Central memory CD8-positive, alpha-beta T cell (primary cell): ENCODE measurements at regions not wholly inside any gene's neighbourhood (a gene's known extent, or its start where the extent isn't known, plus 50 kb on each side); places are given as distances from the start of the nearest gene placed in this dataset.

Experiments used
- ATAC-seq: fragments of 150-1000 bp; cut with Tn5 transposase; replicated peaks from 2 replicates; pipeline ENCODE4 v1.10.0; 2022; ENCODE audit warnings: mild to moderate bottlenecking, moderate FRiP score, moderate number of reproducible peaks; ENCODE audit not compliant: poor library complexity, severe bottlenecking; ENCODE audit errors: extremely low read depth
- DNase-seq, 2 donors: peaks; one replicate each; pipeline ENCODE4 v3.0.0; 2021; ENCODE audit warnings: low spot score in 2 of 2
- H3K27ac Mint-ChIP-seq: one replicate; pipeline ENCODE4 v1.8.0; 2022; ENCODE audit warnings: low read depth, mild to moderate bottlenecking, moderate library complexity, mixed read lengths
- H3K27me3 Mint-ChIP-seq: one replicate; pipeline ENCODE4 v1.8.0; 2022; ENCODE audit warnings: mixed read lengths
- H3K36me3 Mint-ChIP-seq: one replicate; pipeline ENCODE4 v1.8.0; 2022; ENCODE audit warnings: mild to moderate bottlenecking, moderate library complexity, mixed read lengths; ENCODE audit not compliant: insufficient read depth
- H3K4me1 Mint-ChIP-seq: one replicate; pipeline ENCODE4 v1.8.0; 2022; ENCODE audit warnings: mixed read lengths
- H3K4me3 Mint-ChIP-seq: one replicate; pipeline ENCODE4 v1.8.0; 2022; ENCODE audit warnings: mild to moderate bottlenecking, moderate library complexity, mixed read lengths
- H3K9me3 Mint-ChIP-seq: one replicate; pipeline ENCODE4 v1.8.0; 2022; ENCODE audit warnings: mixed read lengths

GRCh38 chrX:69293776-69294601, 128.7 kb upstream of the PJA1 start:
- ATAC-seq (no peak), DNase-seq (no peak)
- H3K27ac Mint-ChIP-seq: no peak overlapping the region
- H3K36me3 Mint-ChIP-seq: peaks cover 1% of the 10 kb centered on the region
- no peaks in the 10 kb centered on the region for H3K9me3 Mint-ChIP-seq
- H3K4me3 Mint-ChIP-seq: no peak overlapping the region
- H3K4me1 Mint-ChIP-seq: no peaks in the 10 kb centered on the region
- H3K27me3 Mint-ChIP-seq: no peaks in the 10 kb centered on the region

GRCh38 chrX:69291116-69291515, 125.9 kb upstream of the PJA1 start:
- no peaks in the 10 kb centered on the region for H3K4me1 Mint-ChIP-seq
- H3K27ac Mint-ChIP-seq: no peak overlapping the region
- no peaks in the 10 kb centered on the region for H3K9me3 Mint-ChIP-seq
- H3K4me3 Mint-ChIP-seq: no peak overlapping the region
- DNase-seq: no peak
- ATAC-seq: no peak
- H3K36me3 Mint-ChIP-seq: no peaks in the 10 kb centered on the region
- no peaks in the 10 kb centered on the region for H3K27me3 Mint-ChIP-seq

GRCh38 chrX:69290292-69290691, 125.0 kb upstream of the PJA1 start:
- H3K9me3 Mint-ChIP-seq: no peaks in the 10 kb centered on the region
- H3K36me3 Mint-ChIP-seq: no peaks in the 10 kb centered on the region
- no peaks in the 10 kb centered on the region for H3K4me1 Mint-ChIP-seq
- no peak for ATAC-seq
- no peak overlapping the region for H3K4me3 Mint-ChIP-seq
- H3K27ac Mint-ChIP-seq: no peak overlapping the region
- no peaks in the 10 kb centered on the region for H3K27me3 Mint-ChIP-seq
- DNase-seq: no peak

GRCh38 chrX:69289793-69290123, 124.5 kb upstream of the PJA1 start:
- no peak for ATAC-seq
- no peak overlapping the region for H3K4me3 Mint-ChIP-seq

GRCh38 chrX:69289046-69289792, 124.0 kb upstream of the PJA1 start:
- Mint-ChIP-seq H3K36me3 (no peaks in the 10 kb centered on the region), H3K9me3 (no peaks in the 10 kb centered on the region), H3K4me3 (no peak overlapping the region), H3K27ac (no peak overlapping the region), H3K27me3 (no peaks in the 10 kb centered on the region), H3K4me1 (no peaks in the 10 kb centered on the region)
- DNase-seq (no peak), ATAC-seq (no peak)

More at GRCh38 chrX:69289793-69290123, 124.5 kb upstream of the PJA1 start:
- no peaks in the 10 kb centered on the region for H3K36me3 Mint-ChIP-seq
- no peaks in the 10 kb centered on the region for H3K27me3 Mint-ChIP-seq
- no peak overlapping the region for H3K27ac Mint-ChIP-seq
- no peaks in the 10 kb centered on the region for H3K9me3 Mint-ChIP-seq
- no peak for DNase-seq
- no peaks in the 10 kb centered on the region for H3K4me1 Mint-ChIP-seq

GRCh38 chrX:69287095-69287494, 121.8 kb upstream of the PJA1 start:
- Mint-ChIP-seq H3K4me1 (no peaks in the 10 kb centered on the region), H3K4me3 (no peak overlapping the region), H3K27me3 (no peaks in the 10 kb centered on the region), H3K27ac (no peak overlapping the region), H3K36me3 (no peaks in the 10 kb centered on the region), H3K9me3 (no peaks in the 10 kb centered on the region)
- ATAC-seq (no peak), DNase-seq (no peak)

GRCh38 chrX:69286565-69286906, 121.3 kb upstream of the PJA1 start:
- no peak overlapping the region for H3K27ac Mint-ChIP-seq
- H3K9me3 Mint-ChIP-seq: no peaks in the 10 kb centered on the region
- ATAC-seq: no peak
- no peak overlapping the region for H3K4me3 Mint-ChIP-seq
- no peaks in the 10 kb centered on the region for H3K4me1 Mint-ChIP-seq
- DNase-seq: no peak
- no peaks in the 10 kb centered on the region for H3K36me3 Mint-ChIP-seq
- no peaks in the 10 kb centered on the region for H3K27me3 Mint-ChIP-seq

GRCh38 chrX:69285881-69286564, 120.8 kb upstream of the PJA1 start:
- H3K4me1 Mint-ChIP-seq: no peaks in the 10 kb centered on the region
- peak overlapping the region; percentile 23 for H3K4me3 Mint-ChIP-seq
- no peaks in the 10 kb centered on the region for H3K9me3 Mint-ChIP-seq
- no peaks in the 10 kb centered on the region for H3K36me3 Mint-ChIP-seq
- DNase-seq: peak; percentile 12 to 39
- no peak for ATAC-seq
- no peak overlapping the region for H3K27ac Mint-ChIP-seq
- no peaks in the 10 kb centered on the region for H3K27me3 Mint-ChIP-seq

- ATAC-seq (no peak), DNase-seq (no peak)
- peak overlapping the region; percentile 23 for H3K4me3 Mint-ChIP-seq
- H3K36me3 Mint-ChIP-seq: no peaks in the 10 kb centered on the region
- H3K27me3 Mint-ChIP-seq: no peaks in the 10 kb centered on the region
- no peaks in the 10 kb centered on the region for H3K4me1 Mint-ChIP-seq
- no peak overlapping the region for H3K27ac Mint-ChIP-seq
- H3K9me3 Mint-ChIP-seq: no peaks in the 10 kb centered on the region
Measured at GRCh38 chrX:69285401-69285877, 120.2 kb upstream of the PJA1 start.

GRCh38 chrX:69284491-69284890, 119.2 kb upstream of the PJA1 start:
- H3K27me3 Mint-ChIP-seq: no peaks in the 10 kb centered on the region
- no peaks in the 10 kb centered on the region for H3K36me3 Mint-ChIP-seq

GRCh38 chrX:69282893-69283690, 117.8 kb upstream of the PJA1 start:
- Mint-ChIP-seq H3K36me3 (no peaks in the 10 kb centered on the region), H3K4me3 (no peak overlapping the region), H3K27me3 (no peaks in the 10 kb centered on the region), H3K4me1 (no peaks in the 10 kb centered on the region), H3K9me3 (no peaks in the 10 kb centered on the region), H3K27ac (no peak overlapping the region)
- ATAC-seq (no peak), DNase-seq (no peak)

More at GRCh38 chrX:69284491-69284890, 119.2 kb upstream of the PJA1 start:
- Mint-ChIP-seq H3K4me3 (no peak overlapping the region), H3K27ac (no peak overlapping the region), H3K4me1 (no peaks in the 10 kb centered on the region), H3K9me3 (no peaks in the 10 kb centered on the region)
- DNase-seq (no peak), ATAC-seq (no peak)

- Mint-ChIP-seq H3K4me1 (no peaks in the 10 kb centered on the region), H3K27ac (no peak overlapping the region), H3K27me3 (no peaks in the 10 kb centered on the region), H3K4me3 (no peak overlapping the region), H3K9me3 (no peaks in the 10 kb centered on the region), H3K36me3 (no peaks in the 10 kb centered on the region)
- no peak for ATAC-seq
- no peak for DNase-seq
Measured at GRCh38 chrX:69280933-69281332, 115.7 kb upstream of the PJA1 start.
